ENCODE measurements at regions not wholly inside any gene's neighbourhood (a gene's known extent, or its start where the extent isn't known, plus 50 kb on each side); places are given as distances from the start of the nearest gene placed in this dataset.

GRCh38 chr3:188067932-188068331 lies 86.0 kb upstream of the LPP start:
- Histone ChIP-seq H3K4me3 (ENCODE audit: insufficient read length, low read depth) (no peak overlapping the region), H3K36me3 (ENCODE audit: insufficient read depth, insufficient read length, low read length) (no peaks in the 10 kb centered on the region), H3K9me3 (ENCODE audit: insufficient read depth, low read length) (no peaks in the 10 kb centered on the region), H3K27me3 (ENCODE audit: insufficient read depth, insufficient read length) (no peaks in the 10 kb centered on the region), H3K4me1 (ENCODE audit: insufficient read depth, insufficient read length) (no peaks in the 10 kb centered on the region), H3K9ac (ENCODE audit: insufficient read length, low read depth) (no peak overlapping the region)
- no peak for TF ChIP-seq SUZ12 (IDR thresholded peaks at IDR 0.05; ENCODE audit: extremely low read depth, insufficient read depth, insufficient read length)
- no peak for TF ChIP-seq ZNF274 (IDR thresholded peaks at IDR 0.05; ENCODE audit: low read depth, low read length)
- TF ChIP-seq YY1 (IDR thresholded peaks at IDR 0.05; ENCODE audit: insufficient read depth, insufficient read length), result no peak
- DNase-seq (ENCODE audit: low read depth, low spot score), result no peak

- TF ChIP-seq SUZ12 (IDR thresholded peaks at IDR 0.05; ENCODE audit: extremely low read depth, insufficient read depth, insufficient read length) (no peak), YY1 (IDR thresholded peaks at IDR 0.05; ENCODE audit: insufficient read depth, insufficient read length) (no peak), ZNF274 (IDR thresholded peaks at IDR 0.05; ENCODE audit: low read depth, low read length) (no peak)
- Histone ChIP-seq H3K27me3 (ENCODE audit: insufficient read depth, insufficient read length) (no peaks in the 10 kb centered on the region), H3K4me1 (ENCODE audit: insufficient read depth, insufficient read length) (no peaks in the 10 kb centered on the region), H3K9ac (ENCODE audit: insufficient read length, low read depth) (no peak overlapping the region), H3K36me3 (ENCODE audit: insufficient read depth, insufficient read length, low read length) (no peaks in the 10 kb centered on the region), H3K4me3 (ENCODE audit: insufficient read length, low read depth) (no peak overlapping the region), H3K9me3 (ENCODE audit: insufficient read depth, low read length) (no peaks in the 10 kb centered on the region)
- no peak for DNase-seq (ENCODE audit: low read depth, low spot score)
Observed at GRCh38 chr3:188068342-188068741, 85.6 kb upstream of the LPP start.

- Histone ChIP-seq H3K9me3 (ENCODE audit: insufficient read depth, low read length) (no peaks in the 10 kb centered on the region), H3K27me3 (ENCODE audit: insufficient read depth, insufficient read length) (no peaks in the 10 kb centered on the region), H3K9ac (ENCODE audit: insufficient read length, low read depth) (no peak overlapping the region), H3K4me1 (ENCODE audit: insufficient read depth, insufficient read length) (no peaks in the 10 kb centered on the region), H3K36me3 (ENCODE audit: insufficient read depth, insufficient read length, low read length) (no peaks in the 10 kb centered on the region), H3K4me3 (ENCODE audit: insufficient read length, low read depth) (no peak overlapping the region)
- TF ChIP-seq YY1 (IDR thresholded peaks at IDR 0.05; ENCODE audit: insufficient read depth, insufficient read length) (no peak), ZNF274 (IDR thresholded peaks at IDR 0.05; ENCODE audit: low read depth, low read length) (no peak), SUZ12 (IDR thresholded peaks at IDR 0.05; ENCODE audit: extremely low read depth, insufficient read depth, insufficient read length) (no peak)
- DNase-seq (ENCODE audit: low read depth, low spot score), result no peak
Observed at GRCh38 chr3:188071636-188072035, 82.3 kb upstream of the LPP start.

DNA sequence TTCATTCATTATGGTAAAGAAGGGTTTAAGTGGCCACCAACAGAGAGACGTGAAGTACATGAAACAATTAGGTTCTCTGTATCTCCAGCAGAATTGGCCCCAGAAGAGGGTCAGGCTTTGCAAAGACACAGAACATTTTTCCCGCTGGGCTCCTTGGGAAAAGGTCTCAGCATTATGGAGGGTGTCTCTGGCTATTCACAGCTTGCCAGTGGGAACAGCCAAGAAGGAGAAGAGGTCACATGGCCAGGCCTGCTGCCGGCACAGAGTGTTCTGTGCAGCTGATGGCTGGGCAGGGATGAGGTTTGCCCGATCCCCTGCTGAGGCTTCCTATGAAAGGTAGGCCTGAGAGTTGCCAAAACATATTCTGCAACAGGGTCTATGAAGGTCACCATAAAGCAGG lies 77.8 kb upstream of the LPP start:
- Histone ChIP-seq H3K36me3 (ENCODE audit: insufficient read depth, insufficient read length, low read length) (no peaks in the 10 kb centered on the region), H3K4me3 (ENCODE audit: insufficient read length, low read depth) (no peak overlapping the region)

DNA sequence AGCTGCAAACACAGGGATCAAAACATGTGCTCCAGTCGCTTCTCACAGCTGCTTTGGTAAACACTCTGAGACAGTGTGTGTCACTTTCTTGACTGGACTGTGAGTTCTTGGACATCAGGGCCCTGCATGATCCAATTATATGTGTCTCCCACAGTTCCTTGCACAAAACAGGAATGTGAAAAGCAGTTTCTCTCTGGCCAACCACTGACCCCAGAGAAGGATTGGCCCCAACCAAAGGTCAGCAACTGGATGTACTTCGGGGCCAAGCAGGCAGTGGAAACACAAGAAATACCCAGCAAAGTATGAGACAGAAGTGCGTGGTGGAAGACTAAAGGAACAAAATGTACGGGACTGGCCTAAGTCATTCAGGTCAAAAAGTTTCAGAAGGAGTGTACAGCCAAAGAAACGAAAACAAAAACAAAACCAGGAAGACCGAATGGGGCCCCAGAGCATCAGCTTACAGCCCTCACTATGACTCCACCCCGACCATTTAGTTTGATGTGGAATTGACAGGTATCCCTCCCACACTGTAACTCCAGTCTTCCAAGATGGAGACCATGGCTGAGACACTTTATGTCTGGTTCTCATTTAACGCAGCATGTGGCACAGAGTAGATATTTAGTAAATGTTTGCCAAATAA lies 76.7 kb upstream of the LPP start:
- no peak overlapping the region for H3K9ac ChIP-seq (ENCODE audit: insufficient read length, low read depth)
- TF ChIP-seq YY1 (IDR thresholded peaks at IDR 0.05; ENCODE audit: insufficient read depth, insufficient read length) (no peak), SUZ12 (IDR thresholded peaks at IDR 0.05; ENCODE audit: extremely low read depth, insufficient read depth, insufficient read length) (no peak), ZNF274 (IDR thresholded peaks at IDR 0.05; ENCODE audit: low read depth, low read length) (no peak)
- no peaks in the 10 kb centered on the region for H3K4me1 ChIP-seq (ENCODE audit: insufficient read depth, insufficient read length)
- H3K36me3 ChIP-seq (ENCODE audit: insufficient read depth, insufficient read length, low read length), result no peaks in the 10 kb centered on the region
- no peaks in the 10 kb centered on the region for H3K27me3 ChIP-seq (ENCODE audit: insufficient read depth, insufficient read length)
- DNase-seq (ENCODE audit: low read depth, low spot score), result no peak
- H3K4me3 ChIP-seq (ENCODE audit: insufficient read length, low read depth), result no peak overlapping the region
- peaks cover 13% of the 10 kb centered on the region for H3K9me3 ChIP-seq (ENCODE audit: insufficient read depth, low read length)

More for the DNA sequence above, 77.8 kb upstream of the LPP start:
- Histone ChIP-seq H3K4me1 (ENCODE audit: insufficient read depth, insufficient read length) (no peaks in the 10 kb centered on the region), H3K9me3 (ENCODE audit: insufficient read depth, low read length) (peaks cover 13% of the 10 kb centered on the region), H3K9ac (ENCODE audit: insufficient read length, low read depth) (no peak overlapping the region), H3K27me3 (ENCODE audit: insufficient read depth, insufficient read length) (no peaks in the 10 kb centered on the region)
- no peak for TF ChIP-seq SUZ12 (IDR thresholded peaks at IDR 0.05; ENCODE audit: extremely low read depth, insufficient read depth, insufficient read length)
- no peak for TF ChIP-seq YY1 (IDR thresholded peaks at IDR 0.05; ENCODE audit: insufficient read depth, insufficient read length)
- TF ChIP-seq ZNF274 (IDR thresholded peaks at IDR 0.05; ENCODE audit: low read depth, low read length), result no peak
- no peak for DNase-seq (ENCODE audit: low read depth, low spot score)

DNA sequence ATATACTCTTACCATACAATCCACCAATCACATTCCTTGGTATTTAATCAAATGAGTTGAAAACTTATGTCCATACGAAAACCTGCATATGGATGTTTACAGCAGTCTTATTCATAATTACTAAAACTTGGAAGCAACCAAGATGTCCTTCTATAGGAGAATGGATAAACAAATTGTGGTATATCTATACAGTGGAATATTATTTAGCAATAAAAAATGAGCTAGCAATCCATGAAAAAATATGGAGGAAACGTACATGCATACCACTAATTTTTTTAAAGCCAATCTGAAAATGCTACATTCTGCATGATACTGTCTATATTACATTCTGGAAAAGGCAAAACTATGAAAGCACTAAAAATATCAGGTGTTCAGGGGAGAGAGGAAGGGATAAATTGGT lies 73.9 kb upstream of the LPP start:
- DNase-seq (ENCODE audit: low read depth, low spot score), result no peak
- Histone ChIP-seq H3K9ac (ENCODE audit: insufficient read length, low read depth) (no peak overlapping the region), H3K36me3 (ENCODE audit: insufficient read depth, insufficient read length, low read length) (no peaks in the 10 kb centered on the region), H3K27me3 (ENCODE audit: insufficient read depth, insufficient read length) (no peaks in the 10 kb centered on the region), H3K4me3 (ENCODE audit: insufficient read length, low read depth) (no peak overlapping the region), H3K9me3 (ENCODE audit: insufficient read depth, low read length) (peaks cover 17% of the 10 kb centered on the region), H3K4me1 (ENCODE audit: insufficient read depth, insufficient read length) (no peaks in the 10 kb centered on the region)
- TF ChIP-seq SUZ12 (IDR thresholded peaks at IDR 0.05; ENCODE audit: extremely low read depth, insufficient read depth, insufficient read length), result no peak
- TF ChIP-seq YY1 (IDR thresholded peaks at IDR 0.05; ENCODE audit: insufficient read depth, insufficient read length), result no peak
- no peak for TF ChIP-seq ZNF274 (IDR thresholded peaks at IDR 0.05; ENCODE audit: low read depth, low read length)

DNA sequence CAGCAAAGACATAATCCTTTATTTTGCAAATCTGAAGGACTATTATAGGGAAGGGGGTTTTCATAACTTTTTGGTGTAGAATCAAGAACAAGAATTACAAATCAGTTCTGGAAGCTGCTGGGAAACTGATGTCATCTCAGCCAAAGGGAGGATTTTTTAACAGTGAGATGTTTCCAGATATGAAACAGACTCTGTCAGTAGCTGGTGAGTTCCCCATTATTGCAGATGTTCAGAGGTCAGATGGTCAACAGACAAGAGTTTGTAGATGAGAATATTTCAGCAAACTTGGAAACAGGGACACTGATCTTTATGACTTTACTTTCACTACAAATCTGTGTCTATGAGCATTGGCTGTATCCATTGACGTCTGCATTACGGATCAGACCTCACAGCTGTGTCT lies 71.9 kb upstream of the LPP start:
- H3K4me3 ChIP-seq (ENCODE audit: insufficient read length, low read depth), result no peak overlapping the region
- no peaks in the 10 kb centered on the region for H3K4me1 ChIP-seq (ENCODE audit: insufficient read depth, insufficient read length)
- H3K9me3 ChIP-seq (ENCODE audit: insufficient read depth, low read length), result peaks cover 17% of the 10 kb centered on the region

More for the DNA sequence above, 71.9 kb upstream of the LPP start:
- no peaks in the 10 kb centered on the region for H3K27me3 ChIP-seq (ENCODE audit: insufficient read depth, insufficient read length)
- H3K36me3 ChIP-seq (ENCODE audit: insufficient read depth, insufficient read length, low read length), result no peaks in the 10 kb centered on the region
- DNase-seq (ENCODE audit: low read depth, low spot score), result no peak
- H3K9ac ChIP-seq (ENCODE audit: insufficient read length, low read depth), result no peak overlapping the region
- no peak for TF ChIP-seq SUZ12 (IDR thresholded peaks at IDR 0.05; ENCODE audit: extremely low read depth, insufficient read depth, insufficient read length)
- no peak for TF ChIP-seq YY1 (IDR thresholded peaks at IDR 0.05; ENCODE audit: insufficient read depth, insufficient read length)
- TF ChIP-seq ZNF274 (IDR thresholded peaks at IDR 0.05; ENCODE audit: low read depth, low read length), result no peak
